ENCODE measurements at regions not wholly inside any gene's neighbourhood (a gene's known extent, or its start where the extent isn't known, plus 50 kb on each side); places are given as distances from the start of the nearest gene placed in this dataset.

- DNase-seq (ENCODE audit: extremely low read depth, low read depth): no peak
- TF ChIP-seq, protein P1, sequence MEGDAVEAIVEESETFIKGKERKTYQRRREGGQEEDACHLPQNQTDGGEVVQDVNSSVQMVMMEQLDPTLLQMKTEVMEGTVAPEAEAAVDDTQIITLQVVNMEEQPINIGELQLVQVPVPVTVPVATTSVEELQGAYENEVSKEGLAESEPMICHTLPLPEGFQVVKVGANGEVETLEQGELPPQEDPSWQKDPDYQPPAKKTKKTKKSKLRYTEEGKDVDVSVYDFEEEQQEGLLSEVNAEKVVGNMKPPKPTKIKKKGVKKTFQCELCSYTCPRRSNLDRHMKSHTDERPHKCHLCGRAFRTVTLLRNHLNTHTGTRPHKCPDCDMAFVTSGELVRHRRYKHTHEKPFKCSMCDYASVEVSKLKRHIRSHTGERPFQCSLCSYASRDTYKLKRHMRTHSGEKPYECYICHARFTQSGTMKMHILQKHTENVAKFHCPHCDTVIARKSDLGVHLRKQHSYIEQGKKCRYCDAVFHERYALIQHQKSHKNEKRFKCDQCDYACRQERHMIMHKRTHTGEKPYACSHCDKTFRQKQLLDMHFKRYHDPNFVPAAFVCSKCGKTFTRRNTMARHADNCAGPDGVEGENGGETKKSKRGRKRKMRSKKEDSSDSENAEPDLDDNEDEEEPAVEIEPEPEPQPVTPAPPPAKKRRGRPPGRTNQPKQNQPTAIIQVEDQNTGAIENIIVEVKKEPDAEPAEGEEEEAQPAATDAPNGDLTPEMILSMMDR (IDR thresholded peaks at IDR 0.05; ENCODE audit: low read depth, low read length): no peak
Measured at GRCh38 chr12:105968025-105968424, 170.7 kb downstream of the NUAK1 start.

GRCh38 chr12:105970885-105971284 is 167.9 kb downstream of the NUAK1 start:
- TF ChIP-seq, protein P1 (IDR thresholded peaks at IDR 0.05; ENCODE audit: low read depth, low read length): no peak
- DNase-seq (ENCODE audit: extremely low read depth, low read depth): no peak

GRCh38 chr12:105974738-105975137 is 164.0 kb downstream of the NUAK1 start:
- no peak for DNase-seq (ENCODE audit: extremely low read depth, low read depth)
- TF ChIP-seq, protein P1 (IDR thresholded peaks at IDR 0.05; ENCODE audit: low read depth, low read length): no peak

GRCh38 chr12:105975351-105975750 is 163.4 kb downstream of the NUAK1 start:
- TF ChIP-seq, protein P1 (IDR thresholded peaks at IDR 0.05; ENCODE audit: low read depth, low read length): no peak

DNA sequence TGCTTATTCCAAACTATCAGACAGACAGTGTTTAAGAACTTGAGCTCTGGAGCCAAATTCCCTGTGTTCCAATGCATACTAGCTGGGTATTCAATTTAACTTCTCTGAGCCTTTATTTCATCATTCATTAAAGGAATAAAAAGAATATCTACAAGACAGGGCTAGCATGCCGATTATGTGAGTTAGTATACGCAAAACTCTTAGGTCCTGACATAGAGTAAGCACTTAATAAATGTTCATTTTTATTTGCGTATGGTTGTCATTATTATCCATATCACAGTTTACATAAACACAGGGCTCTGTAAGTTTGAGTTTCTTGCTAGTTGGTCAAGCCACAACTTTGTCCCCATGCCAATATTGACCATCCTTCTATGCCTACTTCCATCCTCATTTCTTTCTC is 161.5 kb downstream of the NUAK1 start:
- TF ChIP-seq, protein P1 (IDR thresholded peaks at IDR 0.05; ENCODE audit: low read depth, low read length): no peak
- no peak for DNase-seq (ENCODE audit: extremely low read depth, low read depth)

More at GRCh38 chr12:105975351-105975750, 163.4 kb downstream of the NUAK1 start:
- DNase-seq (ENCODE audit: extremely low read depth, low read depth): no peak

DNA sequence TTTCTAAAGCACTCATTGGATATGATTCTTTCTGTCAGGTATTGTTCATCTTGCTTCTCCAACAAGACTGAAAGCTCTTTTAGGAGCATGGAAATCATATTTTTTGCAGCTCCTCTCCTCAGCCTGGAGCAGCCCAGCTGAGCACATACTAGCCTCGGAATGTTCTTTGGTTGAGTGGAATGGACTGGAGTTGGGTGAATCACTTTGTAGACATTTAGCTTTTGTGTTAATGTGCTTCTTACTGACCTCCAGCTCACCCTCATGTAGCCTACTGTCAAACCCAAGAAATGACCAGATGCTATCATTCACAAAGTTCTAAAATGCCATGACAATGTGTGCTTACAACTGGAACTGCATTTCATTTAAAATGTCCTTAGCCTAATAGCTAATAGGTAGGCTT is 161.1 kb downstream of the NUAK1 start:
- TF ChIP-seq, protein P1 (IDR thresholded peaks at IDR 0.05; ENCODE audit: low read depth, low read length): no peak
- DNase-seq (ENCODE audit: extremely low read depth, low read depth): no peak

GRCh38 chr12:105978276-105978675 is 160.5 kb downstream of the NUAK1 start:
- DNase-seq (ENCODE audit: extremely low read depth, low read depth): no peak
- TF ChIP-seq, protein P1 (IDR thresholded peaks at IDR 0.05; ENCODE audit: low read depth, low read length): no peak

Data from AG09319 (cell line).